ENCODE measurements at regions not wholly inside any gene's neighbourhood (a gene's known extent, or its start where the extent isn't known, plus 50 kb on each side); places are given as distances from the start of the nearest gene placed in this dataset.

DNA sequence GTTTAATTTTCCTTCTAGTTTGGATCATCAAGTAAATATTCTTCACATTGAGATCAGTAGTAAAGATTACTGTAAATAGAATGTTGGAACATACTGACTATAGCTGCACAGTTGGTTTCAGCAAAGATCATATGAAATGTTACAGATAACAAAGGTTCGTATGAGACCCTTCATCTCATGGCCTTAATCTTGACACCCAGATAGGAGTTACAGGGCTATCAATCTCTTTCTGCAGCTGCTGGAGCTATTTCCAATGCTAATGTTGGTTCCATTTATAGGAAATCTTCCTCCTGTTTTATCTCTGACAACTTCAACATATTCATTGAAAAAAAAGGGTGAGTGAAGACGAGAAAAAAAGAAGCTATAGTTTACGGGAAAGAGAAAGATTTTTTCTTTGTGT lies 495.6 kb downstream of the JRKL start:
- no peaks in the 10 kb centered on the region for H3K4me1 ChIP-seq
- no peaks in the 10 kb centered on the region for H3K27me3 ChIP-seq
- intact Hi-C loops (cut with DNase I), result no loop called here
- no peaks in the 10 kb centered on the region for H3K9me3 ChIP-seq
- WGBS, 2 donors, result 80 to 86% methylated on average over 3 of the region's 3 CpGs
- TF ChIP-seq POLR2A (IDR thresholded peaks at IDR 0.05) (no peak), CTCF (IDR thresholded peaks at IDR 0.05) (no peak)
- no peak overlapping the region for H3K27ac ChIP-seq
- no peak for DNase-seq
- no peaks in the 10 kb centered on the region for H3K36me3 ChIP-seq
- no peak overlapping the region for H3K4me3 ChIP-seq (replicated peaks in 1 of 3)

GRCh38 chr11:96885912-96886311 lies 496.1 kb downstream of the JRKL start:
- WGBS, 2 donors, result 89 to 96% methylated on average over 2 of the region's 2 CpGs
- H3K36me3 ChIP-seq, result no peaks in the 10 kb centered on the region
- H3K4me1 ChIP-seq, result no peaks in the 10 kb centered on the region
- no peaks in the 10 kb centered on the region for H3K9me3 ChIP-seq
- no peaks in the 10 kb centered on the region for H3K27me3 ChIP-seq
- intact Hi-C loops (cut with DNase I), result no loop called here
- H3K27ac ChIP-seq, result no peak overlapping the region
- no peak overlapping the region for H3K4me3 ChIP-seq (replicated peaks in 1 of 3)
- no peak for TF ChIP-seq POLR2A (IDR thresholded peaks at IDR 0.05)
- TF ChIP-seq CTCF (IDR thresholded peaks at IDR 0.05), result no peak
- DNase-seq, result no peak

GRCh38 chr11:96893988-96894387 lies 504.2 kb downstream of the JRKL start:
- WGBS, 2 donors, result 51 to 69% methylated on average over 3 of the region's 3 CpGs
- Histone ChIP-seq H3K36me3 (no peaks in the 10 kb centered on the region), H3K27me3 (no peaks in the 10 kb centered on the region), H3K4me3 (replicated peaks in 1 of 3) (no peak overlapping the region), H3K9me3 (no peaks in the 10 kb centered on the region), H3K4me1 (no peaks in the 10 kb centered on the region), H3K27ac (no peak overlapping the region)
- no peak for DNase-seq
- intact Hi-C loops (cut with DNase I), result no loop called here
- no peak for TF ChIP-seq CTCF (IDR thresholded peaks at IDR 0.05)
- no peak for TF ChIP-seq POLR2A (IDR thresholded peaks at IDR 0.05)

GRCh38 chr11:96894587-96894986 lies 504.8 kb downstream of the JRKL start:
- Histone ChIP-seq H3K4me1 (no peaks in the 10 kb centered on the region), H3K4me3 (replicated peaks in 1 of 3) (no peak overlapping the region), H3K36me3 (no peaks in the 10 kb centered on the region), H3K27me3 (no peaks in the 10 kb centered on the region), H3K27ac (no peak overlapping the region), H3K9me3 (no peaks in the 10 kb centered on the region)
- TF ChIP-seq POLR2A (IDR thresholded peaks at IDR 0.05), result no peak
- no peak for TF ChIP-seq CTCF (IDR thresholded peaks at IDR 0.05)
- WGBS, 2 donors, result 38 to 45% methylated on average over 1 of the region's 1 CpG
- intact Hi-C loops (cut with DNase I), result no loop called here
- DNase-seq, result no peak

- Histone ChIP-seq H3K36me3 (no peaks in the 10 kb centered on the region), H3K27me3 (no peaks in the 10 kb centered on the region), H3K27ac (no peak overlapping the region), H3K9me3 (no peaks in the 10 kb centered on the region), H3K4me1 (no peaks in the 10 kb centered on the region), H3K4me3 (replicated peaks in 1 of 3) (no peak overlapping the region)
- intact Hi-C loops (cut with DNase I), result no loop called here
- no peak for TF ChIP-seq POLR2A (IDR thresholded peaks at IDR 0.05)
- no peak for TF ChIP-seq CTCF (IDR thresholded peaks at IDR 0.05)
- 91 to 94% methylated on average over 5 of the region's 5 CpGs for WGBS, 2 donors
- no peak for DNase-seq
Observed at GRCh38 chr11:96899971-96900370, 510.2 kb downstream of the JRKL start.
